ENCODE measurements at regions not wholly inside any gene's neighbourhood (a gene's known extent, or its start where the extent isn't known, plus 50 kb on each side); places are given as distances from the start of the nearest gene placed in this dataset.
A peak's percentile ranks its signal among the peaks of the same experiment; 100 is the strongest.

- DNase-seq (ENCODE audit: low spot score), result no peak
These were observed 72.9 kb upstream of the COL24A1 start for GRCh38 chr1:86229405-86229975.

GRCh38 chr1:86228546-86228945 lies 72.0 kb upstream of the COL24A1 start:
- no peak for DNase-seq (ENCODE audit: low spot score)

- DNase-seq (ENCODE audit: low spot score), result no peak
These were observed 70.5 kb upstream of the COL24A1 start for GRCh38 chr1:86227026-86227425.

- no peak for DNase-seq (ENCODE audit: low spot score)
These were observed 69.6 kb upstream of the COL24A1 start for GRCh38 chr1:86226204-86226603.

GRCh38 chr1:86224651-86225310 lies 68.2 kb upstream of the COL24A1 start:
- no peak for DNase-seq (ENCODE audit: low spot score)

- no peak for DNase-seq (ENCODE audit: low spot score)
These were observed 62.3 kb upstream of the COL24A1 start for GRCh38 chr1:86218859-86219258.

GRCh38 chr1:86214605-86215004 lies 58.0 kb upstream of the COL24A1 start:
- DNase-seq (ENCODE audit: low spot score), result no peak

GRCh38 chr1:86209346-86209745 lies 52.8 kb upstream of the COL24A1 start:
- DNase-seq (ENCODE audit: low spot score), result no peak

GRCh38 chr1:86207323-86207722 lies 50.8 kb upstream of the COL24A1 start:
- DNase-seq (ENCODE audit: low spot score), result peak; percentile 86
